Urothelium cell line (cell line): ENCODE measurements at regions not wholly inside any gene's neighbourhood (a gene's known extent, or its start where the extent isn't known, plus 50 kb on each side); places are given as distances from the start of the nearest gene placed in this dataset.

Experiments
- DNase-seq: peaks from one replicate; pipeline ENCODE4 v3.0.0; 2011; ENCODE audit warnings: low spot score, mixed read lengths
- FAIRE-seq: peaks from 2 replicates; lab custom pipeline; 2011; peaks lifted over from hg19 to GRCh38; lab: Jason Lieb, UNC

GRCh38 chr17:45677770-45678169 is 106.3 kb upstream of the CRHR1 start:
- FAIRE-seq, result no peak
- DNase-seq, result peak; percentile 62

- no peak for FAIRE-seq
- no peak for DNase-seq
Measured at GRCh38 chr17:45679426-45679825, 104.7 kb upstream of the CRHR1 start.

- DNase-seq, result no peak
- no peak for FAIRE-seq
Measured at GRCh38 chr17:45680360-45680759, 103.8 kb upstream of the CRHR1 start.

DNA sequence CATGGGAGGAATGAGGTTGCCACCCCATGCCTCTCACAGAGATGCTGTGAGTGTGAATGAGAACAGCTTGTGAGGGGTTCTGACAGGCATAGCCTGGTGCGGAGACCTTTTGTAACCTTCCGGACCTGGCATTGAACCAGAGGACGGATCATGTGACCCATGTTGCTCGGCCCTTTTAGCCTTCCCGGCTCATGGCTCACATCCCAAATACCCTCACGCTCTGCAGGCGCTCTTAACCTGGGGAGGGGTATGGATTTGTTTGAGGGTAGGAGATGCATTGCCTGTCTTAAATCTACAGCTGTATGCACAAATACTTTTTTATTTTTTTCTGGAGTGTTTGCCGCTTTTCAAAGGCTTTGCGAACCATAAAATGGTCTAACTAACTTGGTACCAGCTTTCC is 102.4 kb upstream of the CRHR1 start:
- no peak for FAIRE-seq
- DNase-seq, result no peak

DNA sequence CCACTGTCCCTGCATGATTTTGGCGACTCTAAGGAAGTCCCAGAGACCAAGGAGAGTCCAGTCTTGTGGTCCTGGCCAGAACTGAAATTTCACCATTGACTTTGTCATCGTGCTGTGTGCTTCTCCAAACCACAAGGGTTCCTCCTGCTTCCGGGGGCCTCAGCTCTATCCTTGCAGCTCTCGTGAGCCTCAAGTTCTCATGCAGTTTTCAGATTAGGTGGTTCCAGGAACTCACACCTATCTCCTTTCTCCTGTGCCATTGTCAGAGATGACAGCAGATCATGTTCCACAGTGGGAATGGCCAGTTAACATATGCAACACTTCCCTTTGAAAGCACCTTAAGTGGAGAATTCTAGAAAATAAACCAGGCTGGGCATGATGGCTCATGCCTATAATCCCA is 97.9 kb upstream of the CRHR1 start:
- FAIRE-seq (no peak), DNase-seq (no peak)

DNA sequence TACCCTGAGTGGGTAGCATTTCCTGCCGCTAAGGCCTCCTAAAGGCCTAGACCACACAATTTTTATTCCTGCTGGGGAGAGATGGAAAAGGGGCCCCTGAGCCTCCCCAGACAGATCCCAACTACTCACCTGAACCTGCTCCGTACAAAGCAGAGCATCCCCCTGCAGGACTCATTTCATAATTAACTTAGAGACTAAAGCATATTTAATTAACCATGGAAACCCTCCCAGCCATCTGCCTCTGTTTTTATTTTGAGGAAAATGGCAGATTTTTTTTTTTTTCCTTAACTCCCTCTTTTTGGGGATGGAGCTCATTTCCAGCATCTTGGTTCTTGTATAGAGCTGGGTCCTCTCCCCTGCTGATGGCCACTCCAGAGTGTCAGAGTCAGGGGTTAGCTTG is 96.5 kb upstream of the CRHR1 start:
- DNase-seq (no peak), FAIRE-seq (no peak)

GRCh38 chr17:45688353-45688752 is 95.8 kb upstream of the CRHR1 start:
- FAIRE-seq (no peak), DNase-seq (no peak)

GRCh38 chr17:45688820-45689219 is 95.3 kb upstream of the CRHR1 start:
- DNase-seq (no peak), FAIRE-seq (no peak)

DNA sequence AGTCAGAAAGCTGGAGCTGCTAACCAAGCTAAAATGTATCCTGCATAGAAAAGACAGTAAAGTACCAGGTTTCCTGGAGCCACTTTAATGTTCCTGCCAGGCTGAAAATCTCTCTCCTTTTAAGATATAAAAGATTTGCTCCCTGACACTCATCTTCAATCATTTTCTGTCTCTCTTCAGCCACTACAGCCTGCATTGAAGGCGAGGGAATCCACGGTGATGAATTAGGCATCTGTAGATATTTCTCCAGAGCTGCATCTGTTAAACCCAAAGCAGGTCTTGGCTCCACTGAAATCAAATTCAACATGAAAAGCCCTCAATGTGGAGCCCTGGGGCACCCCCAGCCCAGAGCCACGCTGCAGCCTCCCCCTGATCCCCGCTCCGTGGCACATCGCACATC is 94.7 kb upstream of the CRHR1 start:
- FAIRE-seq, result no peak
- no peak for DNase-seq

- no peak for DNase-seq
- no peak for FAIRE-seq
Measured at GRCh38 chr17:45690625-45691275, 93.4 kb upstream of the CRHR1 start.

- FAIRE-seq (no peak), DNase-seq (no peak)
Measured at GRCh38 chr17:45692661-45693060, 91.5 kb upstream of the CRHR1 start.

DNA sequence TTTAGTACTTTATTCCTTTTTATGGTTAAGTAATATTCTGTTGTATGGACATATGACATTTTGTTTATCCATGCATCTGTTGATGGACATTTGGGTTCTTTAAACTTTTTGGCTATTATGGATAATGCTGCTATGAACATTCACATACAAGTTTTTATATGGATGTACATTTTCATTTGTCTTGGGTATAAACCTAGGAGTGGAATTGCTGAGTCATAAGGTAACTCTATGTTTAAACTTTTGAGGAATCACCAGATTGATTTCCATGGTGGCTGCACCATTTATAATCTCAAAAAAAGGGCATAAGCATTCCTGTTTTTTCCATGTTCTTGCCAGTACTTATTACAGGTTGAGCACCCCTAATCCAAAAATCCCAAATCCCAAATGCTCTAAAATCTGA is 90.3 kb upstream of the CRHR1 start:
- DNase-seq, result no peak
- FAIRE-seq, result no peak

DNA sequence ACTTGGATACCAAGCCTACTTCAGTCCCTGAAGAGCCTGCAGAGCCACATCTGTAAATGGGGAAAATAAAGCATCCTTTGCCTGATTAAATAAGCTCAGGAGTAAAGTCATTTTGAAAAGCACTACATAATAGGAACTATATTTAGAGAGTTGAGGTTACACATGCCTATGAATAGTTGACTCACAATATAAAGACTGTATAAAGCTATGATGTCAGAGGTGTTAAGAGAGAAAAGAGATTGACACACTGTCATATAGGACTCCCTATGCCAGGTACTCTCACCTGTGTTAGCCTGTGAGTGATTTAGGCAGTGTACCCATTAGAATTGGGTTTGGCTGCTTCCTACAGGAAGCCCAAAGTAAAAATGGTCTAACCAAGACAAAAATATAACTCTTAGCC is 87.7 kb upstream of the CRHR1 start:
- no peak for DNase-seq
- FAIRE-seq, result no peak

DNA sequence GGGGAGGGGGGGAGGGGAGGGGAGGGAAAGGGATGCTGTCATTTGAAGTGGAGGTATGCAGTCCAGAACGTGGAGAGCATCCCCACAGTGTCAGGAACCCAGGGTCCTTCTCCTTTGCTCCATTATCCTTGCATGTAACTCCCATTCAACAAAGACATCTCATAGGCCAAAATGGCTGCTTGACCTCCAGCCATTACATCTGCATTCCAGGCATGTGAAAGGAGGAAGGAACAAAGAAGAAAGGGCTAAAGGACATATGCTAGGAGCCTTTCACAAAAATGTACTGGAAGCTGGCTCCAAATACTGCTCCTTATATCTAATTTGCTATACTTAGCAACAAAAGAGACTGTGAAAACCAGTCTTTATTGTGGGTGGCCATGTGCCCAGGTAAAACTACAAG is 87.0 kb upstream of the CRHR1 start:
- DNase-seq, result no peak
- FAIRE-seq, result no peak

GRCh38 chr17:45700171-45701090 is 83.7 kb upstream of the CRHR1 start:
- FAIRE-seq (no peak), DNase-seq (no peak)

DNA sequence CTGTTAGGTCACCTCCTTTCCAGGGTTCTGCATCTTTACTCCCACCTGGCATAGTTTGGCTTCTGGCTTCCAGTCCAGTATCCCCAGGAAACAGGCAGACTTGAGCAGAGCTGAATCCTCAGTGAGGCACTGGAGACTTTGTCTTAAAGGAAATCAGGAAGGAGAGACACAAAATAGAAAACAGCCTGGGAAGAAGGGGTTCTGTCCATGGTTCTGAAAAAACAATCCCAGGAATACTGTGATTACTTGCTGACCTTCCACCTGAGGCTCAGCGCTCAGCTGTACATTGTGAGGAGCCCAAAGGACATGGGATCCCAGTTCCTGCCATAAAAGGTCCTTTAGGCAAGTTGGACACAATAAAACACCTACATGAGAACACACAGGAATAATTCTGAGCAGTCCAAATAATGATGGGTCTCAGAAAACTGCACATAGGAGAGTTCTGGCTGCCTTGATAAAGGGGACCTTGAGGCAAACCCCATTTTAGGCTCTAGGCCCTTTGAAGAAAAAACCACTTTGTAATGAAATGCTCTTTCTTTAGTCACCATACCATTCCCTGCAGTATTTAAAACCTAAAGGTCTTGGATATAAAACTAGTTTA is 81.4 kb upstream of the CRHR1 start:
- DNase-seq (peak; percentile 44), FAIRE-seq (no peak)

DNA sequence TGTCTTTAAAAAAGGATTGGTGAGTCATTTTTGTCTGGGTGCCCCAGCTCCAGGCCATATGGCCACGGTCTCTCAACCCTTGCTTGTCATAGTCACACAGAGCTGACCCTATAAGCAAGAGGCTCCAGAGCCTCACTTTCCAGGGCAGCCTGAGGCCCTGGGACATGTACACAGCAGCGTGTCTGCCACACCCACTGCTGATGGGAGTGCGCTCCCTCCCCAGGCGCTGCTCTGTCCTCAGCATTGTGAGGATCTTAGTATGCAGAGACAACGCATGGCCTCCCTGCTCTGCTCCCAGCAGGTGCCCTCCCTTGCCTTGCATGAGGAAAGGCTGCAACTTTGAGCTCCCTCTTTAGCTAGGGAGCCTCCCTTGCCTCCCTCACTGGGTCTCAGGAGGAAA is 80.8 kb upstream of the CRHR1 start:
- FAIRE-seq (no peak), DNase-seq (no peak)

GRCh38 chr17:45703806-45704205 is 80.3 kb upstream of the CRHR1 start:
- FAIRE-seq, result no peak
- DNase-seq, result no peak

DNA sequence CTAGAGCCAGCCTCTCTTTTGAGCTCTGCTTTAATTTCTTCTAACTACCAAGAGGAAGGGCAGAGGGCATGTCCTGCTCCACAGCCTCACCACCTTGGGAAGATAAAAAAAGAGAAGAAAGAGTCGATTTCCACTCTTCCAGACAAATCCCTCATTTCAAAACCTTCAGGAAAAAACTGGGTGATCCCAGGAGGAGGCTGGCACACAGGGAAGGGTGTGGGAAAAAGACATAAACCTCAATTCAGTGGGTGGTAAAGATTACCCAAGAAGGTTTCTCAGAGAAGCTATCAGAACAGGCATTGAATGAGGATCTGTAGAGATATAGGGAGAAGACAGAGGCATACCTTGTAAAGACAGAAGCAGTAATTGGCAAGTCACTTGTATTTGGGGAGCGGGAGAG is 79.9 kb upstream of the CRHR1 start:
- no peak for FAIRE-seq

DNA sequence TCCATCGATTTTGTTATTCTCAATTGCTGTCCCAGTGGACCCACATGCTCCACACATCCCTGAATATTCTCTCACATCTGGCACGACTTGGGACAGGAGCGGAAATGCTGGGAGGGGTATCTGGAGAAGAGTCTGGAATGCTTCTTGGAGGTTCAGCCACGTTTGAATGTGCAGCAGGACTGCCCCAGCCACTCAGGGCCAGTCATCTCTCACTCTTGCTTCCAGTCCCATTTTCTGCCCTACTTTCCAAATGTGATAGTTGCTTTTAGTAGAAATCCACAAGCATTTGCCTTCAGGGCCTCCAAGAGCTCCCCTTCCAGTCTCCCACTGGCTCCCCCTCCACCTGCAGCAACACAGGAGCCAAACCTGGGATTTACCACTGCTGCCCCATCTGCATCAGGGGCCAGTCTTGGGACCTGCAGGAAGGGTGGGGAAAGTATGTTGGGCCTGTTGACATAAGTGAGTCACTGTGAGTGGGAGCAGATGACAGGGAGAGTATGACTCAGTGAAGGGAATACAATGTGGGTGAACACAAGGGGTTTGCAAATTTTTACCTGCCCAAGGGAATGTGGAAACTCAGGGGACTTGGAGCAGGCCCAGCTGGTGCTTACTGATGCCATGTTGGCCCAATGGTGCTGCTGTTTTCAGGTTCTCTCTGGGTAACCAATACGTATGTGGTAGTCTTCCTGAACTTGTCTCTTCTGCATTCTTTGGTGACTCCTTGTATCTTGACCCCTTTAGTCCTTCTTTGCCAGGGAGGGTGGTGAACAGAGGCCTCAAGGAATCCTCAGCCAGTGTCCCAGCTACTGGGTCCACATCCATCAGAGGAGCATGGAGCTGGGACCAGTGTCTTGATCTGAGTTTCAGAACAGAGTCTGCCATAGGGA is 78.8 kb upstream of the CRHR1 start:
- DNase-seq (peak; percentile 89), FAIRE-seq (peak; percentile 95)

More for the DNA sequence above, 79.9 kb upstream of the CRHR1 start:
- DNase-seq, result no peak

DNA sequence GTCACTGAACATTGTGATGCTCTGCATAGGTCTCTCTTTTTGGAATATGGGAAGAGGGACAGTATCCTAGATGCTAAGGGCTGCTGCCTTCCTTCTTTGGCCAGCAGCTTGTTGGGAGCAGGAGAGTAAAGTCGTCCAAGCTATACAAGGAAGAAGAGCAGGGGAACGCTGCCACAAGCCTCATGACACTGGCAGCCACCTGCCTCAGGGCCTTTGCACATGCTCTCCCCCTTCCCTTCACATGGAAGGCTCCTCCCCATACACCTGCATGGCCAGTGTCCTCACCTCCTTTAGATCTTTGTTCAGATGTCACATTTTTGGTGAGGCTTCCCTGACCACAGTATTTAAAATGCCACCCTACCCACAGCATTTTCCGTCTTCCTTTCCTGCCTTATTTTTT is 78.1 kb upstream of the CRHR1 start:
- no peak for DNase-seq
- FAIRE-seq, result no peak
